IgD-negative memory B cell (primary cell): ENCODE measurements at regions not wholly inside any gene's neighbourhood (a gene's known extent, or its start where the extent isn't known, plus 50 kb on each side); places are given as distances from the start of the nearest gene placed in this dataset.

Source experiments
- H3K27ac Mint-ChIP-seq, 3 donors: one replicate each; pipeline ENCODE4 v1.8.0; 2020 to 2022; ENCODE audit warnings: mild to moderate bottlenecking in 3 of 3, mixed read lengths in 3 of 3, moderate library complexity in 1 of 3
- H3K27me3 Mint-ChIP-seq: one replicate; pipeline ENCODE4 v1.8.0; 2021; ENCODE audit warnings: mixed read lengths
- H3K36me3 Mint-ChIP-seq: one replicate; pipeline ENCODE4 v1.8.0; 2020; ENCODE audit warnings: mild to moderate bottlenecking, mixed read lengths
- H3K4me1 Mint-ChIP-seq, 3 donors: one replicate each; pipeline ENCODE4 v1.8.0; 2020 to 2022; ENCODE audit warnings: mixed read lengths in 3 of 3, mild to moderate bottlenecking in 1 of 3
- H3K4me3 Mint-ChIP-seq, 4 donors: one replicate each; pipeline ENCODE4 v1.8.0; 2020 to 2022; ENCODE audit warnings: mild to moderate bottlenecking in 4 of 4, mixed read lengths in 4 of 4, moderate library complexity in 3 of 4
- H3K9me3 Mint-ChIP-seq, 3 donors: one replicate each; pipeline ENCODE4 v1.8.0; 2020 to 2021; ENCODE audit warnings: mixed read lengths in 3 of 3, mild to moderate bottlenecking in 1 of 3

GRCh38 chr1:4976859-4977440 is 322.5 kb downstream of the AJAP1 start:
- Mint-ChIP-seq H3K27me3 (peaks cover 4% of the 10 kb centered on the region), H3K4me1 (no peaks in the 10 kb centered on the region), H3K36me3 (no peaks in the 10 kb centered on the region), H3K9me3 (peaks cover 2 to 5% (median 4%) of the 10 kb centered on the region in 3 donors), H3K27ac (no peak overlapping the region), H3K4me3 (no peak overlapping the region)

GRCh38 chr1:4975856-4976255 is 321.4 kb downstream of the AJAP1 start:
- Mint-ChIP-seq H3K4me1 (no peaks in the 10 kb centered on the region), H3K36me3 (no peaks in the 10 kb centered on the region), H3K4me3 (no peak overlapping the region), H3K27me3 (peaks cover 4% of the 10 kb centered on the region), H3K27ac (no peak overlapping the region), H3K9me3 (no peaks in the 10 kb centered on the region)

GRCh38 chr1:4974981-4975685 is 320.7 kb downstream of the AJAP1 start:
- Mint-ChIP-seq H3K27ac (no peak overlapping the region), H3K9me3 (no peaks in the 10 kb centered on the region), H3K36me3 (no peaks in the 10 kb centered on the region), H3K4me3 (no peak overlapping the region), H3K27me3 (peaks cover 3% of the 10 kb centered on the region), H3K4me1 (no peaks in the 10 kb centered on the region)

GRCh38 chr1:4973341-4973740 is 318.9 kb downstream of the AJAP1 start:
- H3K27ac Mint-ChIP-seq: no peak overlapping the region
- no peaks in the 10 kb centered on the region for H3K36me3 Mint-ChIP-seq
- no peak overlapping the region for H3K4me3 Mint-ChIP-seq

GRCh38 chr1:4972761-4973320 is 318.4 kb downstream of the AJAP1 start:
- no peaks in the 10 kb centered on the region for H3K9me3 Mint-ChIP-seq
- no peaks in the 10 kb centered on the region for H3K36me3 Mint-ChIP-seq
- H3K4me3 Mint-ChIP-seq: no peak overlapping the region
- H3K27me3 Mint-ChIP-seq: peaks cover 1% of the 10 kb centered on the region
- H3K4me1 Mint-ChIP-seq: no peaks in the 10 kb centered on the region
- H3K27ac Mint-ChIP-seq: no peak overlapping the region

More at GRCh38 chr1:4973341-4973740, 318.9 kb downstream of the AJAP1 start:
- H3K27me3 Mint-ChIP-seq: peaks cover 1% of the 10 kb centered on the region
- H3K9me3 Mint-ChIP-seq: no peaks in the 10 kb centered on the region
- no peaks in the 10 kb centered on the region for H3K4me1 Mint-ChIP-seq

GRCh38 chr1:4971666-4972065 is 317.3 kb downstream of the AJAP1 start:
- Mint-ChIP-seq H3K4me3 (no peak overlapping the region), H3K4me1 (no peaks in the 10 kb centered on the region), H3K27me3 (peaks cover 1% of the 10 kb centered on the region), H3K9me3 (no peaks in the 10 kb centered on the region), H3K27ac (no peak overlapping the region), H3K36me3 (no peaks in the 10 kb centered on the region)

GRCh38 chr1:4970532-4970931 is 316.1 kb downstream of the AJAP1 start:
- Mint-ChIP-seq H3K36me3 (no peaks in the 10 kb centered on the region), H3K4me3 (no peak overlapping the region), H3K27ac (no peak overlapping the region), H3K4me1 (no peaks in the 10 kb centered on the region), H3K27me3 (peaks cover 1% of the 10 kb centered on the region), H3K9me3 (no peaks in the 10 kb centered on the region)

GRCh38 chr1:4969556-4970129 is 315.2 kb downstream of the AJAP1 start:
- Mint-ChIP-seq H3K36me3 (no peaks in the 10 kb centered on the region), H3K4me3 (no peak overlapping the region), H3K27ac (no peak overlapping the region), H3K27me3 (peaks cover 1% of the 10 kb centered on the region), H3K9me3 (no peaks in the 10 kb centered on the region), H3K4me1 (no peaks in the 10 kb centered on the region)

- no peak overlapping the region for H3K4me3 Mint-ChIP-seq
- H3K27ac Mint-ChIP-seq: no peak overlapping the region
- no peaks in the 10 kb centered on the region for H3K4me1 Mint-ChIP-seq
- H3K27me3 Mint-ChIP-seq: peaks cover 1% of the 10 kb centered on the region
- no peaks in the 10 kb centered on the region for H3K36me3 Mint-ChIP-seq
- peaks cover 0 to 1% (median 0%) of the 10 kb centered on the region in 3 donors for H3K9me3 Mint-ChIP-seq
Measured at GRCh38 chr1:4965346-4966075, 311.1 kb downstream of the AJAP1 start.

- Mint-ChIP-seq H3K4me3 (no peak overlapping the region), H3K4me1 (no peaks in the 10 kb centered on the region), H3K27ac (no peak overlapping the region), H3K36me3 (no peaks in the 10 kb centered on the region), H3K9me3 (peaks cover 0 to 1% (median 0%) of the 10 kb centered on the region in 3 donors), H3K27me3 (peaks cover 1% of the 10 kb centered on the region)
Measured at GRCh38 chr1:4964634-4965345, 310.4 kb downstream of the AJAP1 start.

GRCh38 chr1:4963251-4963650 is 308.8 kb downstream of the AJAP1 start:
- Mint-ChIP-seq H3K9me3 (peaks cover 0 to 1% (median 0%) of the 10 kb centered on the region in 3 donors), H3K4me3 (no peak overlapping the region), H3K36me3 (no peaks in the 10 kb centered on the region), H3K4me1 (no peaks in the 10 kb centered on the region), H3K27me3 (peaks cover 2% of the 10 kb centered on the region), H3K27ac (no peak overlapping the region)

- peaks cover 0 to 1% (median 0%) of the 10 kb centered on the region in 3 donors for H3K9me3 Mint-ChIP-seq
- no peaks in the 10 kb centered on the region for H3K4me1 Mint-ChIP-seq
- H3K27me3 Mint-ChIP-seq: peaks cover 2% of the 10 kb centered on the region
- no peaks in the 10 kb centered on the region for H3K36me3 Mint-ChIP-seq
- H3K27ac Mint-ChIP-seq: no peak overlapping the region
- H3K4me3 Mint-ChIP-seq: no peak overlapping the region
Measured at GRCh38 chr1:4962836-4963235, 308.4 kb downstream of the AJAP1 start.

GRCh38 chr1:4961935-4962645 is 307.7 kb downstream of the AJAP1 start:
- no peaks in the 10 kb centered on the region for H3K4me1 Mint-ChIP-seq
- H3K9me3 Mint-ChIP-seq: peaks cover 0 to 1% (median 0%) of the 10 kb centered on the region in 3 donors
- no peak overlapping the region for H3K4me3 Mint-ChIP-seq
- no peaks in the 10 kb centered on the region for H3K36me3 Mint-ChIP-seq
- peaks cover 2% of the 10 kb centered on the region for H3K27me3 Mint-ChIP-seq
- H3K27ac Mint-ChIP-seq: no peak overlapping the region

- no peaks in the 10 kb centered on the region for H3K36me3 Mint-ChIP-seq
- no peaks in the 10 kb centered on the region for H3K4me1 Mint-ChIP-seq
- no peak overlapping the region for H3K27ac Mint-ChIP-seq
- H3K27me3 Mint-ChIP-seq: peaks cover 2% of the 10 kb centered on the region
- H3K9me3 Mint-ChIP-seq: peaks cover 0 to 4% (median 2%) of the 10 kb centered on the region in 3 donors
- no peak overlapping the region for H3K4me3 Mint-ChIP-seq
Measured at GRCh38 chr1:4960782-4961475, 306.5 kb downstream of the AJAP1 start.
